Right renal cortex interstitium (tissue), 3 donors: ENCODE measurements at regions not wholly inside any gene's neighbourhood (a gene's known extent, or its start where the extent isn't known, plus 50 kb on each side); places are given as distances from the start of the nearest gene placed in this dataset.

Experiments
- DNase-seq, 3 donors: peaks; one replicate each; pipeline ENCODE4 v3.0.0-alpha.2; 2013; ENCODE audit warnings: low read depth in 3 of 3, low spot score in 2 of 3

DNA sequence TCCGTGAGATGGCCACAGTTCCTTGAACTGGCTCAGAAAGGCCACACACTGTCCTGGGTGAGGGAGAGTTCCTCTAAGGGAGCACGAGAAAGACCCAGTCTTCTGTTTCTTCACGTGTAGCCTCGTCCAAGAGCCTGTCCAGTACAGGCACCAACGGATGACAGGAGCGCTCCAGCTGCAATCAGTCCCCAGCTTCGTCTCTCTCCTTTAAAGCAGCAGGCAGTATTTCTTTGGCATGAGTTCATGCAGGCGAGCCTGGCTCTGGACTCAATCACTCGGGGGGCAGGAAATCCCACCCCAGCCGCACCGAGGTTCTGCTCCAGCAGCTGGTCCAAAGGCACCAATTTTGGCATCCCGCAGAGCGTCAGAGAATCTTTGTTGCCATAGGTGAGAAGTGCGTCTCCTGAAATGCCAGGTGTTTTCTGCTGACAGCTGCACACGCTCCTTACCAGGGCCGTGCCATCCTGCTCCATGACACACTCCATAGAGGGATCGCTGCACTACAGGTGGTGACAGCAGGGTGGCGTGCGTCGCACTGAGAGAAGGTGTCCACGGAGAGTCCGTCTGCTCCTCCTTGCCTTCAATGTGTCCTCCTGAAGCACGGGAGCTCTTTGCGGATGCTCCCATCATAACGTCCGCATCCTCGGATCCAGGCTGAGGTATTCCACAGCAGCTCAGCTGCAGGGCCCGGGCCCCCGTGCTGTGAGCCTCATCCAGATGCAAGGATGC lies 59.6 kb upstream of the AFDN start:
- no peak for DNase-seq

DNA sequence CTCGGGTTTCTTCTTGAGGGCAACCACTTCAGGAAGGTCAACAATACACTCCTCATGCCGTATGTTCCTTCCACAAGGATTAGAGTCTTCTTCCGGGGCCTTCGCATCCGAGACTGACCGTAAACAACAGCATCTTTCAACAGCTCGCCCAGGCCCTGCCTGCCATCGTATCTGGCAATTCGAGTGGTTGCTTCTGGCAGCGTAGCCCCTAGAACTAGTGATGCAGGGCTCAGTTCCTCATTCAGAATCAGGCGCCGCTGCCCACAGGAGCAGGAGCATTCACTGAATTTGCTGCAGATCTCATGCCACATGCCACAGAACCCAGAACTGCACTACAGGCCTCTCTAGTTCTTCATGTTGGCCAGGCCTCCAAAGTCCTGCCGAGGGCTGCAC lies 59.0 kb upstream of the AFDN start:
- DNase-seq: no peak

GRCh38 chr6:167768471-167769215 lies 58.1 kb upstream of the AFDN start:
- DNase-seq: no peak

- DNase-seq: no peak
These were observed 57.1 kb upstream of the AFDN start for GRCh38 chr6:167769408-167770190.

DNA sequence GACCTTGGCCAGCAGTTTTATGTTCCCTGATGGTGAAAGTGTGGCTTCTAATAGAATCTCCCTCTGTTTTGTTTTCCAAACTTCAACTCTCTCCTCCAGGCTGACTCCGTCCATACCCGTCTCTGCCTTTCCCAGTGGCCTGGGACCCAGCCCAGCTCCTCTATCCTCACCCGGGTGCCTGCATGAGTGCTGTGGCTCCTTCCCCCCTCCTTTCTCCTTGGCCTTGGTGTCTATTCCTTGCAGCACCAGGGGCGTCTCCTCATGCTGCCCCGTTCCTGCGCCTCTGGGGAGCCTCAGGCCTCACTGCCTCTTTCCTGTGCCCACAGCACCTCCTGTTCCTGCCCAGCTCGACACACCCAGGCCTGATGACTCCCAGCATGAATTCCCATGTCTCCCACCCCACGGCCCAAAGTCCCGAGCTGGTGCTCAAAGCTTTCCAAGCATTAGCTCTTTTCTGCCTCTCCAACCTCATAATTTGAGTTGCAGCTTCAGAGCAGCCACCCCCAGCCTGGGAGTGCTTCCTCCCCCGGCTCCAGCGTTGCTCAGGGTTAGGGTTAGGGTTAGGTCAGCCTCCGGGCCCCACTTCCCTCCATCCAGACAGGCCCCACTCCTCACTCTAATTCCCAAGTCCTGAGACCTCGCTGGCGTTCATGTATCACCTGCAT lies 56.3 kb upstream of the AFDN start:
- no peak for DNase-seq

DNA sequence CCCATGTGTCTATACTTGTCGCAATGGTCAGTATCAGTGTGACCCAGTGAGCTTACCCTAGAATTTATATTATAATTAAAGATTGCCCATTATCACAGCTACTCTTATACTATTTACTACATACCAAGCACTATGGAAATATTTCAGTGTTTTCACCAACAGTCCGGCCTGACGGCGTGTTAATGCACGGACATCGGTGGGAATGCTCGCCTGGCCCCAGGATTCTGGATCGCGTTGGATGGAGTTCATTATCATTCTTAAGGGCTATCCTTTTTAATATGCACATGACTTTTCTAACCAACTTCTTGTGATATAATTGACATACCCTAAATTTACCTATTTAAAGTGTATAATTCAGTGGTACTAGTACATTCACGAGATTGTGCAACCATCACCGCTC lies 51.8 kb upstream of the AFDN start:
- no peak for DNase-seq

GRCh38 chr6:167776906-167777627 lies 49.6 kb upstream of the AFDN start:
- DNase-seq: no peak
